GM18858 (cell line): ENCODE measurements at regions not wholly inside any gene's neighbourhood (a gene's known extent, or its start where the extent isn't known, plus 50 kb on each side); places are given as distances from the start of the nearest gene placed in this dataset.

Experiments used
- ATAC-seq: cut with Tn5 transposase; IDR thresholded peaks from one replicate; pipeline ENCODE4 v1.9.1; 2021; ENCODE audit not compliant: unreplicated experiment

GRCh38 chr7:113825832-113826231, 93.0 kb downstream of the PPP1R3A start:
- no peak for ATAC-seq

GRCh38 chr7:113824117-113824823, 94.5 kb downstream of the PPP1R3A start:
- ATAC-seq: no peak

GRCh38 chr7:113819474-113819873, 99.3 kb downstream of the PPP1R3A start:
- no peak for ATAC-seq

GRCh38 chr7:113816639-113817038, 102.2 kb downstream of the PPP1R3A start:
- no peak for ATAC-seq

GRCh38 chr7:113813471-113813870, 105.3 kb downstream of the PPP1R3A start:
- no peak for ATAC-seq

GRCh38 chr7:113812591-113813255, 106.1 kb downstream of the PPP1R3A start:
- no peak for ATAC-seq

- no peak for ATAC-seq
Measured at GRCh38 chr7:113810080-113810744, 108.6 kb downstream of the PPP1R3A start.

- ATAC-seq: no peak
Measured at GRCh38 chr7:113809581-113809980, 109.2 kb downstream of the PPP1R3A start.

- ATAC-seq: no peak
Measured at GRCh38 chr7:113806633-113807327, 112.0 kb downstream of the PPP1R3A start.

- ATAC-seq: no peak
Measured at GRCh38 chr7:113805976-113806375, 112.8 kb downstream of the PPP1R3A start.

- ATAC-seq: no peak
Measured at GRCh38 chr7:113804475-113805095, 114.2 kb downstream of the PPP1R3A start.

- no peak for ATAC-seq
Measured at GRCh38 chr7:113801751-113802150, 117.1 kb downstream of the PPP1R3A start.

- ATAC-seq: no peak
Measured at GRCh38 chr7:113800826-113801225, 118.0 kb downstream of the PPP1R3A start.

- ATAC-seq: peak; percentile 99
Measured at GRCh38 chr7:113799896-113800295, 118.9 kb downstream of the PPP1R3A start.

- ATAC-seq: no peak
Measured at GRCh38 chr7:113797420-113798010, 121.3 kb downstream of the PPP1R3A start.

GRCh38 chr7:113796557-113796956, 122.3 kb downstream of the PPP1R3A start:
- ATAC-seq: no peak

GRCh38 chr7:113794573-113794972, 124.2 kb downstream of the PPP1R3A start:
- no peak for ATAC-seq

- no peak for ATAC-seq
Measured at GRCh38 chr7:113793171-113793570, 125.6 kb downstream of the PPP1R3A start.

- no peak for ATAC-seq
Measured at GRCh38 chr7:113790025-113790424, 128.8 kb downstream of the PPP1R3A start.

GRCh38 chr7:113787106-113787505, 131.7 kb downstream of the PPP1R3A start:
- ATAC-seq: no peak

GRCh38 chr7:113784956-113785355, 133.9 kb downstream of the PPP1R3A start:
- no peak for ATAC-seq
